Mammary epithelial cell (primary cell): ENCODE measurements at regions not wholly inside any gene's neighbourhood (a gene's known extent, or its start where the extent isn't known, plus 50 kb on each side); places are given as distances from the start of the nearest gene placed in this dataset.

Experiments
- EZH2 ChIP-seq: IDR thresholded peaks from 2 replicates; pipeline ENCODE4 v1.6.1; 2012; ENCODE audit warnings: low read length, inconsistent platforms, borderline replicate concordance
- TF ChIP-seq, protein P1 (sequence below), 2 donors: IDR thresholded peaks in 1 of 2; conservative IDR thresholded peaks in 1 of 2; 2 replicates each; pipeline ENCODE4 v1.5.1; 2011 to 2012; ENCODE audit warnings: inconsistent platforms in 2 of 2, low read length in 2 of 2, mild to moderate bottlenecking in 2 of 2, control low read depth in 1 of 2, low read depth in 1 of 2; ENCODE audit not compliant: insufficient read depth in 1 of 2; ENCODE audit errors: extremely low read depth in 1 of 2

DNA sequence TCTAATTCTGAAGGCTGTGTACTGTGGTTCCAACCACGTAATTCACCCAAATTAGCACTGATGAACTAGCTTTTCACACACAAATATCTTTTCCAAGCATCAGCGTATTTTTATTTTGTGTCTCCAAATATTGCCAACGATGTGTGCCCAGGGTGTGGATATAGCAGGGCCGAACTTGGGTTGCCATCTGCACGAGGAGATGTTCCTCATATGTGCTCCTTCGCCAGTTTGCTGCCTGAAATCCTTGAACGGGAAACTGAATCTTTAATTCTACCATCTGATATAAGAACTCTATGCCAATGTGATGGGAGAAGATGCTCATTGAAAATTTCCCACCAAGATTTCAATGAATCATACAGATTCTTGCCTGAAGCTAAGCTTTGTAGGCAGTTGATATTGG is 121.5 kb upstream of the ZNF438 start:
- TF ChIP-seq EZH2: no peak
- TF ChIP-seq, protein P1, sequence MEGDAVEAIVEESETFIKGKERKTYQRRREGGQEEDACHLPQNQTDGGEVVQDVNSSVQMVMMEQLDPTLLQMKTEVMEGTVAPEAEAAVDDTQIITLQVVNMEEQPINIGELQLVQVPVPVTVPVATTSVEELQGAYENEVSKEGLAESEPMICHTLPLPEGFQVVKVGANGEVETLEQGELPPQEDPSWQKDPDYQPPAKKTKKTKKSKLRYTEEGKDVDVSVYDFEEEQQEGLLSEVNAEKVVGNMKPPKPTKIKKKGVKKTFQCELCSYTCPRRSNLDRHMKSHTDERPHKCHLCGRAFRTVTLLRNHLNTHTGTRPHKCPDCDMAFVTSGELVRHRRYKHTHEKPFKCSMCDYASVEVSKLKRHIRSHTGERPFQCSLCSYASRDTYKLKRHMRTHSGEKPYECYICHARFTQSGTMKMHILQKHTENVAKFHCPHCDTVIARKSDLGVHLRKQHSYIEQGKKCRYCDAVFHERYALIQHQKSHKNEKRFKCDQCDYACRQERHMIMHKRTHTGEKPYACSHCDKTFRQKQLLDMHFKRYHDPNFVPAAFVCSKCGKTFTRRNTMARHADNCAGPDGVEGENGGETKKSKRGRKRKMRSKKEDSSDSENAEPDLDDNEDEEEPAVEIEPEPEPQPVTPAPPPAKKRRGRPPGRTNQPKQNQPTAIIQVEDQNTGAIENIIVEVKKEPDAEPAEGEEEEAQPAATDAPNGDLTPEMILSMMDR (conservative IDR thresholded peaks at IDR 0.05 in 1 of 2, IDR thresholded peaks at IDR 0.05 in 1 of 2; ENCODE audit: extremely low read depth in 1 of 2, insufficient read depth in 1 of 2, low read depth in 1 of 2, low read length in 2 of 2): no peak
